ENCODE measurements at regions not wholly inside any gene's neighbourhood (a gene's known extent, or its start where the extent isn't known, plus 50 kb on each side); places are given as distances from the start of the nearest gene placed in this dataset.

DNA sequence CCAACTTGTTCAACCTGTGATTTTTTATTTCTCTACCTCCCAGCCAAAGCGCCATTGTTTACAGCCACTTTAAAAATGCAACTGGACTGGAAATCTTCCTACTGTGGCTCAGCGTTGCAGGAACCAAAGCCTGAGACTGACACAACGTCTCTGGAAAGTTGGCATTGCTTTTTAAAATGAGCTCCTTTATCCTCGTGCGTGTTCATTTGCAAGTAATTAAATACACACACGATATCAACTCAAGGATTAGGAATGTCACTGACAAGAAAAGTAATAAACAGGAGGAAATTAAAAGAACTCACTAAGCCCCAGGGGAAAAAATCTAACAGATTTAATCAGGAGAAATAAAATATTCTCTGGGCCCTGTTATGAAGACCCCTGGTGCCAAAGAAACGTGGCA, 184.6 kb upstream of the IRS2 start:
- CTCF ChIA-PET: no interaction called here
- no peak for DNase-seq (ENCODE audit: low read depth, low spot score)
- Histone ChIP-seq H3K27me3 (ENCODE audit: control insufficient read depth, insufficient read depth, low read length) (peaks cover 3% of the 10 kb centered on the region), H3K27ac (ENCODE audit: low read depth, low read length) (no peak overlapping the region), H3K4me3 (ENCODE audit: low read depth, low read length) (no peak overlapping the region), H3K9me3 (ENCODE audit: control insufficient read depth, insufficient read depth, low read length) (peaks cover 6% of the 10 kb centered on the region; the same call in 1 of the 2 replicates)
- TF ChIP-seq, protein P1, sequence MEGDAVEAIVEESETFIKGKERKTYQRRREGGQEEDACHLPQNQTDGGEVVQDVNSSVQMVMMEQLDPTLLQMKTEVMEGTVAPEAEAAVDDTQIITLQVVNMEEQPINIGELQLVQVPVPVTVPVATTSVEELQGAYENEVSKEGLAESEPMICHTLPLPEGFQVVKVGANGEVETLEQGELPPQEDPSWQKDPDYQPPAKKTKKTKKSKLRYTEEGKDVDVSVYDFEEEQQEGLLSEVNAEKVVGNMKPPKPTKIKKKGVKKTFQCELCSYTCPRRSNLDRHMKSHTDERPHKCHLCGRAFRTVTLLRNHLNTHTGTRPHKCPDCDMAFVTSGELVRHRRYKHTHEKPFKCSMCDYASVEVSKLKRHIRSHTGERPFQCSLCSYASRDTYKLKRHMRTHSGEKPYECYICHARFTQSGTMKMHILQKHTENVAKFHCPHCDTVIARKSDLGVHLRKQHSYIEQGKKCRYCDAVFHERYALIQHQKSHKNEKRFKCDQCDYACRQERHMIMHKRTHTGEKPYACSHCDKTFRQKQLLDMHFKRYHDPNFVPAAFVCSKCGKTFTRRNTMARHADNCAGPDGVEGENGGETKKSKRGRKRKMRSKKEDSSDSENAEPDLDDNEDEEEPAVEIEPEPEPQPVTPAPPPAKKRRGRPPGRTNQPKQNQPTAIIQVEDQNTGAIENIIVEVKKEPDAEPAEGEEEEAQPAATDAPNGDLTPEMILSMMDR (IDR thresholded peaks at IDR 0.05; ENCODE audit: low read depth, low read length): no peak
- POLR2A ChIA-PET: no interaction called here

DNA sequence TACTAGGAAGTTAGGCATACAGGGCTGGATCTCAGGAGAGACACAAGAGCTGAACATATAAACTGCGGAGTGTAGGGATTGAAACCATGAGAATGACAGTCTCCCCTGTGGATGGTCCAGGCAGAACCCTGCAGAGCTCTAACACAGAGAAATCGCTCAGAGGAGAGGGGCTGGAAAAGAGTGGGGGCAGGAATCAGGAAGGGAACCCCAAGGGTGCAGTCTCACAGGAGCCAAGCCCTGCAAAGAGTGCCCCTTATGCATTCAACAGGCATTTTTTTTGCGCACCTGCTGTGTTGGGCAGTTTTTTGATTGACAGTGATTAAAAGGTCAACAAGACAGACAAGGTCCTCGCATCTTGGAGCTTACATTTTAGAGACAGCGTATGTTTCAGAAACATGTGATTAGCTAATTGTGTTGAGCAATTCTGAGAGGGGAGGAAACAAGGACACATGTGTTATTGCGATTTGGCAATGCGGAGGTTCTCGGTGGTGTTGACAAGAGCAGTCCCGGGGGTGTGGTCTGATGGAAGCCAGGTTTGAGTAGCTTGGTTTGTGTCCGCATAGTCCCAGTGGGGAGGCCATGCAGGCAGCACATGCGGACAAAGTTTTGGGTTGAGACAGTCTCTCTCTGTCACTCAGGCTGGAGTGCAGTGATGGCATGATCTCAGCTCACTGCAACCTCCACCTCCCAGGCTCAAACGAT, 182.6 kb upstream of the IRS2 start:
- no peak for DNase-seq (ENCODE audit: low read depth, low spot score)
- Histone ChIP-seq H3K4me3 (ENCODE audit: low read depth, low read length) (no peak overlapping the region), H3K27ac (ENCODE audit: low read depth, low read length) (no peak overlapping the region), H3K27me3 (ENCODE audit: control insufficient read depth, insufficient read depth, low read length) (peaks cover 3% of the 10 kb centered on the region), H3K9me3 (ENCODE audit: control insufficient read depth, insufficient read depth, low read length) (peaks cover 6% of the 10 kb centered on the region; the same call in 1 of the 2 replicates)
- POLR2A ChIA-PET: no interaction called here
- TF ChIP-seq, protein P1 (IDR thresholded peaks at IDR 0.05; ENCODE audit: low read depth, low read length): no peak
- CTCF ChIA-PET: no interaction called here

DNA sequence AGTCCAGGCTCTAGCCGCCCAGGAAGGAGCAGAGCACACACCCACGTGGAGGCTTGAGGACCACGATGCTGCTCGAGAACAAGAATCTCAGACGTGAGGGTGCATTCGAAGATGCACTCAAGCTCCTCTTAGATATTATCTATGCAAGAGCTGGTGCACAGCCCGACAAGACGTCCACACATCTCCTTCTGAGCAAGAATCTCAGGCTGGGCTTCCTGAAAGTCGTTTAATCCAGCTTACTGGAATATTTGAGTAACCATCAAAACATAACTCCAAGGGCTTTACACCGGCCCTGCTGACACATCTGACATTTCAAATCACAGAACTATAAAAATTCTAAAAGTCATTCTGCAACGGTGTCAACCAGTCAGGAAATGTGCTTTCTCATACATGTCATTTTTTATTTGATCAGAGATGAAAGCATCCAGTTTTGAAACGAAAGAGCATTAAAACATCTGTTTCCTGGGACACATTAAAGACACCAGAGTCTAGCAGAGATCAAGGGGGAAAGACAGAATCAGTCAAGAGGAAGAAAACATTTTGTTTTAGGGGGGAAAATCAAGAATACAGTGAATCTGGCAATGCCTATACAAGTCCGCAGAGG, 177.7 kb upstream of the IRS2 start:
- Histone ChIP-seq H3K9me3 (ENCODE audit: control insufficient read depth, insufficient read depth, low read length) (no peaks in the 10 kb centered on the region), H3K4me3 (ENCODE audit: low read depth, low read length) (no peak overlapping the region), H3K27ac (ENCODE audit: low read depth, low read length) (no peak overlapping the region), H3K27me3 (ENCODE audit: control insufficient read depth, insufficient read depth, low read length) (peaks cover 3% of the 10 kb centered on the region)
- no peak for DNase-seq (ENCODE audit: low read depth, low spot score)
- CTCF ChIA-PET: no interaction called here
- POLR2A ChIA-PET: no interaction called here
- TF ChIP-seq, protein P1 (IDR thresholded peaks at IDR 0.05; ENCODE audit: low read depth, low read length): no peak

DNA sequence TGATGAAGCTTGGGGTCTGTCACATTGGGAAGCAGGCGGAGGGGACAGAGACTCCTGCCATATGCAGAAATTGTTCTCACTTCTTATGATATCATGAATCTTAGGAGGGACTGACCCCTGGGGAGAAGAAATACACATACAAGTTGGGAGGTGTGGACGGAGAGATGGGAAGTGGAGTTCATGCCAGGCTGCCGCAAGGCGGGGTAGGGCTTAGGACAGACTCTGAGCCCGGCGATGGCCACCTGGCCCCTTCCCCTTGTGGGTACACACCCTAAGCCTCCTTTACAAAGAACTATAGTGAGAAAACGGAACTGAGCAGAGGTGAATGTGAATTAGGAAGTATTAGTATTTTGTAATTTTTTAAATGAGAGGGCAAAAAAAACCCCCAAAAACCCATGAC, 177.0 kb upstream of the IRS2 start:
- H3K27me3 ChIP-seq (ENCODE audit: control insufficient read depth, insufficient read depth, low read length): no peaks in the 10 kb centered on the region
- TF ChIP-seq, protein P1 (IDR thresholded peaks at IDR 0.05; ENCODE audit: low read depth, low read length): no peak
- no peak overlapping the region for H3K27ac ChIP-seq (ENCODE audit: low read depth, low read length)
- ChIA-PET CTCF (no interaction called here), POLR2A (no interaction called here)
- DNase-seq (ENCODE audit: low read depth, low spot score): no peak
- no peak overlapping the region for H3K4me3 ChIP-seq (ENCODE audit: low read depth, low read length)
- H3K9me3 ChIP-seq (ENCODE audit: control insufficient read depth, insufficient read depth, low read length): no peaks in the 10 kb centered on the region

DNA sequence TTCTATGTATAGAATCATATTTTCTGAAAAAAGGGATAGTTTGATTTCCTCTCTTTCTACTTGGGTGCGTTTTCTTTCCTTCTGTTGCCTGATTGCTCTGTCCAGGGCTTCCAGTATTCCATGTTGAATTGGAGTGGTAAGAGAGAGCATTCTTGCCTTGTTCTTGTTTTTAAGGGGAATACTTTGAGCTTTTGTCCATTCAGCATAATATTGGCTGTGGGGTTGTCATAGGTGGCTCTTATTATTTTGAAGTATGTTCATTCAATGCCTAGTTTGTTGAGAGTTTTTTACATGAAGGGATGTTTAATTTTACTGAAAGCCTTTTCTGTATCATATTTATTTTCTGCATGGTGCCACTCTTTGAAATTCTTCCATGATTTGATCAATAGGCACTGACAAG, 173.5 kb upstream of the IRS2 start:
- Histone ChIP-seq H3K9me3 (ENCODE audit: control insufficient read depth, insufficient read depth, low read length) (peaks cover 3% of the 10 kb centered on the region; the same call in 1 of the 2 replicates), H3K4me3 (ENCODE audit: low read depth, low read length) (no peak overlapping the region), H3K27me3 (ENCODE audit: control insufficient read depth, insufficient read depth, low read length) (peaks cover 2% of the 10 kb centered on the region), H3K27ac (ENCODE audit: low read depth, low read length) (no peak overlapping the region)
- no peak for DNase-seq (ENCODE audit: low read depth, low spot score)
- TF ChIP-seq, protein P1 (IDR thresholded peaks at IDR 0.05; ENCODE audit: low read depth, low read length): no peak
- ChIA-PET CTCF (no interaction called here), POLR2A (no interaction called here)
